K562 (cell line): ENCODE measurements at regions not wholly inside any gene's neighbourhood (a gene's known extent, or its start where the extent isn't known, plus 50 kb on each side); places are given as distances from the start of the nearest gene placed in this dataset.

Source experiments
- ADNP ChIP-seq: fragments of 200-800 bp; sonication (Bioruptor generic); IDR thresholded peaks from 2 replicates; pipeline ENCODE4 v1.6.1; 2016; ENCODE audit warnings: missing genetic modification characterization, missing compliant biosample characterization
- CHD4 ChIP-seq: fragments of 200-600 bp; sonication (generic); IDR thresholded peaks from 3 replicates; pipeline ENCODE4 v1.6.1; 2012; ENCODE audit warnings: low read depth, mild to moderate bottlenecking, mixed read lengths, low read length, inconsistent platforms; ENCODE audit not compliant: insufficient read depth, insufficient replicate concordance, poor library complexity, severe bottlenecking
- COPS2 ChIP-seq: fragments of 450-650 bp; conservative IDR thresholded peaks from 2 replicates; pipeline ENCODE4 v1.6.1; 2016; ENCODE audit warnings: mild to moderate bottlenecking, moderate library complexity
- HDAC2 ChIP-seq: fragments of 450-650 bp; IDR thresholded peaks from 2 replicates; pipeline ENCODE4 v1.6.1; 2016; ENCODE audit warnings: mild to moderate bottlenecking
- HMGN3 ChIP-seq: IDR thresholded peaks from 2 replicates; pipeline ENCODE4 v1.6.1; 2011; ENCODE audit warnings: borderline replicate concordance, low read depth, mild to moderate bottlenecking, mixed read lengths, low read length; ENCODE audit not compliant: insufficient read length; ENCODE audit errors: extremely low read depth
- HNRNPUL1 ChIP-seq: fragments of 200-400 bp; formaldehyde crosslinking; IDR thresholded peaks from 2 replicates; pipeline ENCODE4 v1.6.1; 2017; ENCODE audit warnings: low read length
- KAT7 ChIP-seq: sonication (generic); formaldehyde crosslinking; IDR thresholded peaks from 2 replicates; pipeline ENCODE4 v1.8.0; 2022; ENCODE audit warnings: missing genetic modification reagents, mild to moderate bottlenecking, borderline replicate concordance
- MAFG ChIP-seq: fragments of 450-650 bp; conservative IDR thresholded peaks from 2 replicates; pipeline ENCODE4 v1.6.1; 2016; ENCODE audit warnings: missing genetic modification characterization, missing compliant biosample characterization
- MED1 ChIP-seq: sonication (generic); formaldehyde crosslinking; IDR thresholded peaks from 2 replicates; pipeline ENCODE4 v1.8.1; 2023; ENCODE audit warnings: missing genetic modification reagents, borderline replicate concordance
- MIER1 ChIP-seq: fragments of 450-650 bp; IDR thresholded peaks from 2 replicates; pipeline ENCODE4 v1.6.1; 2016; ENCODE audit warnings: antibody characterized with exemption, mild to moderate bottlenecking, low read depth
- PCBP1 ChIP-seq: fragments of 200-400 bp; formaldehyde crosslinking; IDR thresholded peaks from 2 replicates; pipeline ENCODE4 v1.6.1; 2018; ENCODE audit warnings: mild to moderate bottlenecking, low read depth, low read length; ENCODE audit not compliant: poor library complexity, severe bottlenecking
- PHB2 ChIP-seq: fragments of 450-650 bp; IDR thresholded peaks from 2 replicates; pipeline ENCODE4 v1.6.1; 2017; ENCODE audit warnings: low read depth
- RCOR1 ChIP-seq, 2 experiments: IDR thresholded peaks; 2 replicates each; pipeline ENCODE4 v1.6.1; 2012; ENCODE audit warnings: low read depth in 2 of 2, low read length in 2 of 2, borderline replicate concordance in 1 of 2, improper control_type of control experiment in 1 of 2
- RREB1 ChIP-seq: fragments of 250-450 bp; sonication (Bioruptor Pico); IDR thresholded peaks from 2 replicates; pipeline ENCODE4 v1.4.0; 2020
- SMARCA4 ChIP-seq: fragments of 450-650 bp; IDR thresholded peaks from 2 replicates; pipeline ENCODE4 v1.6.1; 2016
- SP1 ChIP-seq: sonication (generic); formaldehyde crosslinking; IDR thresholded peaks from 2 replicates; pipeline ENCODE4 v1.8.1; 2022; ENCODE audit warnings: mild to moderate bottlenecking, missing genetic modification reagents
- TRIM24 ChIP-seq, 2 experiments: fragments of 450-650 bp; IDR thresholded peaks; 2 replicates each; pipeline ENCODE4 v1.6.1; 2016
- ZNF77 ChIP-seq: fragments of 250-450 bp; sonication (Bioruptor Pico); IDR thresholded peaks from 2 replicates; pipeline ENCODE4 v1.5.0; 2020
- ZSCAN29 ChIP-seq: fragments of 450-650 bp; IDR thresholded peaks from 2 replicates; pipeline ENCODE4 v1.6.1; 2017
- TF ChIP-seq, protein P1 (sequence below): sonication (generic); formaldehyde crosslinking; IDR thresholded peaks from 2 replicates; pipeline ENCODE4 v1.8.1; 2023; ENCODE audit warnings: mild to moderate bottlenecking, missing genetic modification reagents, moderate library complexity
- TF ChIP-seq, protein P2 (sequence below): fragments of 450-650 bp; formaldehyde crosslinking; IDR thresholded peaks from 2 replicates; pipeline ENCODE4 v1.4.0; 2020; ENCODE audit warnings: mild to moderate bottlenecking, moderate library complexity

GRCh38 chr7:84911077-84911476 is 275.8 kb downstream of the SEMA3D start (continued):
- TF ChIP-seq COPS2 (no peak), ZSCAN29 (no peak), MIER1 (no peak), MAFG (tag) (peak; percentile 46), CHD4 (no peak), MED1 (no peak), ADNP (tag) (no peak), SP1 (CRISPR knock-in tag) (no peak), TRIM24 (IDR thresholded peaks at IDR 0.05) (0 out of 4 replicates have a peak, but pooled peaks of 1 of the 2 experiments have one; percentile 21), ZNF77 (CRISPR knock-in tag) (no peak), SMARCA4 (peak; percentile 26; the same call in 1 of the 2 replicates), HMGN3 (no peak), KAT7 (CRISPR knock-in tag) (no peak), PHB2 (no peak), HDAC2 (0 out of 2 replicates have a peak, but pooled peaks have one; percentile 42), PCBP1 (no peak), HNRNPUL1 (no peak), RREB1 (CRISPR knock-in tag) (no peak), RCOR1 (IDR thresholded peaks at IDR 0.05; ENCODE audit: borderline replicate concordance in 1 of 2, low read depth in 2 of 2, low read length in 2 of 2) (peak in 1 of 2 experiments; percentile 71; a peak in 1 of 4 replicates)
- TF ChIP-seq, protein P1, sequence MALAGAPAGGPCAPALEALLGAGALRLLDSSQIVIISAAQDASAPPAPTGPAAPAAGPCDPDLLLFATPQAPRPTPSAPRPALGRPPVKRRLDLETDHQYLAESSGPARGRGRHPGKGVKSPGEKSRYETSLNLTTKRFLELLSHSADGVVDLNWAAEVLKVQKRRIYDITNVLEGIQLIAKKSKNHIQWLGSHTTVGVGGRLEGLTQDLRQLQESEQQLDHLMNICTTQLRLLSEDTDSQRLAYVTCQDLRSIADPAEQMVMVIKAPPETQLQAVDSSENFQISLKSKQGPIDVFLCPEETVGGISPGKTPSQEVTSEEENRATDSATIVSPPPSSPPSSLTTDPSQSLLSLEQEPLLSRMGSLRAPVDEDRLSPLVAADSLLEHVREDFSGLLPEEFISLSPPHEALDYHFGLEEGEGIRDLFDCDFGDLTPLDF: no peak
- TF ChIP-seq, protein P2, sequence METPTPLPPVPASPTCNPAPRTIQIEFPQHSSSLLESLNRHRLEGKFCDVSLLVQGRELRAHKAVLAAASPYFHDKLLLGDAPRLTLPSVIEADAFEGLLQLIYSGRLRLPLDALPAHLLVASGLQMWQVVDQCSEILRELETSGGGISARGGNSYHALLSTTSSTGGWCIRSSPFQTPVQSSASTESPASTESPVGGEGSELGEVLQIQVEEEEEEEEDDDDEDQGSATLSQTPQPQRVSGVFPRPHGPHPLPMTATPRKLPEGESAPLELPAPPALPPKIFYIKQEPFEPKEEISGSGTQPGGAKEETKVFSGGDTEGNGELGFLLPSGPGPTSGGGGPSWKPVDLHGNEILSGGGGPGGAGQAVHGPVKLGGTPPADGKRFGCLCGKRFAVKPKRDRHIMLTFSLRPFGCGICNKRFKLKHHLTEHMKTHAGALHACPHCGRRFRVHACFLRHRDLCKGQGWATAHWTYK (CRISPR knock-in tag): no peak
